Stimulated activated naive CD8-positive, alpha-beta T cell treated with anti-CD3 and anti-CD28 coated beads, Interleukin-15, Interleukin-2, amounts not matched to agents 100 ng/mL and 50 ng/mL, for 24 hours (primary cell): ENCODE measurements at regions not wholly inside any gene's neighbourhood (a gene's known extent, or its start where the extent isn't known, plus 50 kb on each side); places are given as distances from the start of the nearest gene placed in this dataset.

Experiments used
- H3K27ac Mint-ChIP-seq: one replicate; pipeline ENCODE4 v1.8.0; 2021; ENCODE audit warnings: mild to moderate bottlenecking, mixed read lengths
- H3K27me3 Mint-ChIP-seq: one replicate; pipeline ENCODE4 v1.8.0; 2021; ENCODE audit warnings: mixed read lengths
- H3K36me3 Mint-ChIP-seq: one replicate; pipeline ENCODE4 v1.8.0; 2021; ENCODE audit warnings: low read depth, mixed read lengths
- H3K4me1 Mint-ChIP-seq: one replicate; pipeline ENCODE4 v1.8.0; 2021; ENCODE audit warnings: low read depth, mixed read lengths
- H3K4me3 Mint-ChIP-seq: one replicate; pipeline ENCODE4 v1.8.0; 2021; ENCODE audit warnings: mild to moderate bottlenecking, mixed read lengths
- H3K9me3 Mint-ChIP-seq: one replicate; pipeline ENCODE4 v1.8.0; 2021; ENCODE audit warnings: mixed read lengths

- peaks cover 3% of the 10 kb centered on the region for H3K9me3 Mint-ChIP-seq
- H3K4me1 Mint-ChIP-seq: no peaks in the 10 kb centered on the region
- H3K4me3 Mint-ChIP-seq: no peak overlapping the region
- H3K27me3 Mint-ChIP-seq: peaks cover 3% of the 10 kb centered on the region
- H3K27ac Mint-ChIP-seq: no peak overlapping the region
- H3K36me3 Mint-ChIP-seq: no peaks in the 10 kb centered on the region
Measured at GRCh38 chr22:49183208-49183825, 644.4 kb downstream of the BRD1 start.

DNA sequence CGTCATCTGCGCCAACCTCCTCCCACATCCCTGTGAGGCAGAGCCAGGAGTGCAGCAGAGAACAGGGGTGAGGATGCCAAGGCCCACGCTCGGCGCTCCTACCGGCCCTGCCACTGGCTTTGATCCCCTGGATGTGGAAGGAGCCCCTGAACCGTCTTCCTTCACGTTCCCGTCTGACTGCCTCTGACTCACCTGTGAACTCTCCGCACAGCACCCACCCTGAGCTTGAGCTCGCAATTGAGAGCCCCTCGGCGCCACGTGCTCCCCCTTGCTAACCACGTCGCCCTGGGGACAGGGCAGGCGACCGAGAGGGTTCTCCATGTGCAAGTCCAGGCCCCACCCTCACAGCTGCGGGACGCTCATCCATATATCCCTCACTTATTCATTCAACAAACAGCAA is 645.3 kb downstream of the BRD1 start:
- H3K4me1 Mint-ChIP-seq: no peaks in the 10 kb centered on the region
- no peaks in the 10 kb centered on the region for H3K36me3 Mint-ChIP-seq
- peaks cover 3% of the 10 kb centered on the region for H3K9me3 Mint-ChIP-seq
- peaks cover 3% of the 10 kb centered on the region for H3K27me3 Mint-ChIP-seq
- no peak overlapping the region for H3K4me3 Mint-ChIP-seq
- H3K27ac Mint-ChIP-seq: no peak overlapping the region

- Mint-ChIP-seq H3K27ac (no peak overlapping the region), H3K4me1 (no peaks in the 10 kb centered on the region), H3K9me3 (peaks cover 3% of the 10 kb centered on the region), H3K27me3 (peaks cover 3% of the 10 kb centered on the region), H3K4me3 (no peak overlapping the region), H3K36me3 (no peaks in the 10 kb centered on the region)
Measured at GRCh38 chr22:49181942-49182341, 645.7 kb downstream of the BRD1 start.

DNA sequence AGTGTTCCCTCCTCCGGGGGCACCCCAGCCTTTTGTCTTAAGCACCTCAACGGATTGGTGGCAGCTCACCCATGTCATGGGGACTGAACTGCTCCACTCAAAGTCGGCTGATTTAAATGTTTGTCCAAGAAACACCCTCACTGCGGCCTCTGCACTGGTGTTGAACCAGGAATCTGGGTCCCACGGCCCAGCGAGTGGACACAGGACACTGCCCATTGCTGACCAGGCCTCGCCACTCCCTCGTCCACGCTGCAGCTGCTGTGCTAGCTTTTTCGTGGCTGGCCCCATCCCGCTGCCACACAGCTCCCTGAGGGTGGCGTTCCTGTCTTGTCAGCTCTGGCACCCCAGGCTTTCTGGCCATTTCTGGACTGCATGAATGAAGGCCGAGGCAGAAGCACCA is 646.2 kb downstream of the BRD1 start:
- Mint-ChIP-seq H3K4me3 (no peak overlapping the region), H3K27ac (no peak overlapping the region), H3K36me3 (no peaks in the 10 kb centered on the region), H3K27me3 (peaks cover 3% of the 10 kb centered on the region), H3K4me1 (no peaks in the 10 kb centered on the region), H3K9me3 (peaks cover 3% of the 10 kb centered on the region)

DNA sequence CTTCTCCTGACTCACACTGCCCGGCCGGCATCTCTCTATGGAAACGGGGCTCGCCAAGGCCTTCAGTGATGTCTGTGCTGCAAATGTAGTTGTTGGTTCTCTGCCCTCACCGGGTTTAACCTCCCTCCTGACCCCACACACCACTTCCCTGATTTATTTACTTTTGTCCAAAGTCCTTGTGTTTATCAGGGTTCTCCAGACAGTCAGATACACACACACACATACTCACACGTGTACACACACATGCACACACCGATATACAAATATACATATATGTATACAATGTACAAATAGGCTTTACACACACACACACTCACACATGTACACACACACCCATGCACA is 647.0 kb downstream of the BRD1 start:
- Mint-ChIP-seq H3K27ac (no peak overlapping the region), H3K4me3 (no peak overlapping the region), H3K36me3 (no peaks in the 10 kb centered on the region), H3K27me3 (peaks cover 7% of the 10 kb centered on the region), H3K9me3 (no peaks in the 10 kb centered on the region), H3K4me1 (no peaks in the 10 kb centered on the region)

DNA sequence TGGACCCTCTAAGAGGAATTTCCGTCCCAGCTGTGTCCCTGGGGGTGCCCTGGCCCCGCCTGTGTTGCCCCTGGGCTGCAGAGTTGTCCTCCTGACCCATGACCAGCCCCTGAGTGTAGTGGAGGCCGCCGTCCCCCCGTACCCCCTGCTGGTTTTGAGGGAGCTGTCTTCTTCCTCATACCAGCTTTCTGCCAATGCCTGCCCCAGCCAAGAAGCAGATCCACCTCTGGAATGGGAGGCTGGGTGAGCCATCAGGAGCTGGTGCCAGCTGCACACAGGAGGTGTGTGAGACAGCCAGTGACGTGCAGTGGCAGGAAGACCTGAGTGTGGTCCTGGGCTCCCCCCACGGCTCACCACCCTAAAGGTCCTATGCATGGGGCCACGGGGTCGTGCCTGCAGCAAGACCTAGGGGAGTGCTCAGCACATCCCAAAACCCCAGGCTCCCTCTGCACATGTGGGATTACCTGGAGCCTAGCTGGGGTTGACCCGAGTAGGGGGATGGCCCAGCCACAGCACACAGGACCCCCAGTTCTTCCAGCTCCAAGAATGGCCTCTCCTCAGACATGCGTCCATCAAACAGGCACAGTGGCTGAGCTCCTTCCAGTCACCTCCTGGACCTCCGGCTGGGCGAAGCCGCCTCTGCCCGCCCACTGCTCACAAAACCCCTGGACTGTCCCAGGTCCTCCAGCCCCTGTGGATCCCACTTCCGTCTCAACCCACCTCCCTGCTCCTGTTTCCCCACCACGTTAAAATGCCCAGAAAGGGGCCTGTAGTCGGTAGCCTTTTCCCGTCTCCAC is 647.6 kb downstream of the BRD1 start:
- H3K4me3 Mint-ChIP-seq: no peak overlapping the region
- H3K9me3 Mint-ChIP-seq: no peaks in the 10 kb centered on the region
- H3K27ac Mint-ChIP-seq: no peak overlapping the region

DNA sequence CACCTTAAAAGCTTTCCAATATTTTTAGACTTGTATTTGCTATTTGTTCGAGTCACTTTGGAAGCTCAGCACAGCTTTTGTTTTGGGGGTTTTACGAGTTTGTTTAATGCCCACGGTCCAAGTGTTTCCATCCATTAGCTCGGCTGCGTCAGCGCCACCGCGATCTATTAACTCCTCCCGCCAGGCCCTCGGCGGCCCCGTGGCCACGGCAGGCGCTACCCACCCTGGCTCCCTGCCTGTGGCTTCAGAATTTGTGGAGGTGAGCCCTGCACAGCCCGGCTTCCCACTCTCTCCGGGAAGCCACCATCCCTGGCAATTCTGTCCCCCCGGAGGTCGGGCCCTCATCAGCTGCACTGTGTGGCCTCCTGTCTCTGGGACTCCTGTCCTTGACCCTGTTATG is 648.5 kb downstream of the BRD1 start:
- Mint-ChIP-seq H3K4me3 (no peak overlapping the region), H3K4me1 (no peaks in the 10 kb centered on the region), H3K27me3 (peaks cover 13% of the 10 kb centered on the region), H3K27ac (no peak overlapping the region), H3K36me3 (no peaks in the 10 kb centered on the region), H3K9me3 (no peaks in the 10 kb centered on the region)

More for the DNA sequence above, 647.6 kb downstream of the BRD1 start:
- Mint-ChIP-seq H3K4me1 (no peaks in the 10 kb centered on the region), H3K36me3 (no peaks in the 10 kb centered on the region), H3K27me3 (peaks cover 13% of the 10 kb centered on the region)

GRCh38 chr22:49178246-49179005 is 649.2 kb downstream of the BRD1 start:
- Mint-ChIP-seq H3K36me3 (no peaks in the 10 kb centered on the region), H3K4me1 (no peaks in the 10 kb centered on the region), H3K27me3 (peaks cover 13% of the 10 kb centered on the region)

DNA sequence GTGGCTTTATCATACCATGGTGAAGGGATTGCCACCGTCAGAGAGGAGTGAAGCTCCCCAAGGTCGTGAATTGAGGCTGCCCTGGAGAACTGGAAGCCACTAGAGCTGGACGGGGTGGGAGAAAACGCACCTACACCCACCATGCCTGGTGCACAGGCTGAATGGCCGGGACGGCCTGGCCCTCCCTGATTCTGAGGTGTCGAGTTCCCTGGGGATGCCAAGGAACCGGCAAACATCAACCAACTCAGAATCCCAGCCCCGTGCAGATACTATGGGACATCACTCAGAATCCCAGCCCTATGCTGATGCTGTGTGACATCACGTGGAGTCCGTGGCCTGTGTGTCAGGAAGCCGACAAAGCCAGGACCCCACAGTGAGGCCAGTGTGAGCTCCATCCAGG is 650.0 kb downstream of the BRD1 start:
- Mint-ChIP-seq H3K27me3 (peaks cover 13% of the 10 kb centered on the region), H3K36me3 (no peaks in the 10 kb centered on the region), H3K27ac (no peak overlapping the region), H3K9me3 (peaks cover under 1% of the 10 kb centered on the region), H3K4me3 (no peak overlapping the region), H3K4me1 (no peaks in the 10 kb centered on the region)

More at GRCh38 chr22:49178246-49179005, 649.2 kb downstream of the BRD1 start:
- no peaks in the 10 kb centered on the region for H3K9me3 Mint-ChIP-seq
- no peak overlapping the region for H3K4me3 Mint-ChIP-seq
- no peak overlapping the region for H3K27ac Mint-ChIP-seq

- no peaks in the 10 kb centered on the region for H3K36me3 Mint-ChIP-seq
- no peak overlapping the region for H3K27ac Mint-ChIP-seq
- peaks cover 13% of the 10 kb centered on the region for H3K27me3 Mint-ChIP-seq
- H3K9me3 Mint-ChIP-seq: peaks cover 6% of the 10 kb centered on the region
- H3K4me1 Mint-ChIP-seq: no peaks in the 10 kb centered on the region
- no peak overlapping the region for H3K4me3 Mint-ChIP-seq
Measured at GRCh38 chr22:49176956-49177355, 650.7 kb downstream of the BRD1 start.

DNA sequence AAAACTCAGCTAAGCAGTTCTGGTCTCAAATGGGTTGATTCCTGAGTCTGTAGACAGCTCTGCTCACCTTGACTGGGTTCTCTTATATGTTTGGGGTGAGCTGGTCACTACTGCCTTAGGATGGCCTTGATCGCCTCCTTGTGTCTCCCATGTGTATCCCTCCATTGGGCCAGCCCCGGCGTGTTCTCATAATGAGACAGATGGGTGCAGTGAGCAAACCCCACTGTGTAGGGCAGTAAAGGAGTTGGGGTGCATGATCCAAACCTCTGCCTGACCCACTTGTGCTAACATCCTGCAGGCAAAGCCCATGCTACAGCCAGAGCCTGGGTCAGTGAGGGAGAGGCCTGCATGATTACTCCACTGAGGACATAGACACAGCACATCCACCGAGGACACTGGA is 657.6 kb downstream of the BRD1 start:
- Mint-ChIP-seq H3K9me3 (peaks cover 11% of the 10 kb centered on the region), H3K4me1 (no peaks in the 10 kb centered on the region), H3K27ac (no peak overlapping the region), H3K4me3 (no peak overlapping the region), H3K27me3 (peaks cover under 1% of the 10 kb centered on the region), H3K36me3 (no peaks in the 10 kb centered on the region)

GRCh38 chr22:49169074-49169744 is 658.5 kb downstream of the BRD1 start:
- Mint-ChIP-seq H3K36me3 (no peaks in the 10 kb centered on the region), H3K27me3 (no peaks in the 10 kb centered on the region), H3K27ac (no peak overlapping the region), H3K4me1 (no peaks in the 10 kb centered on the region), H3K9me3 (peaks cover 11% of the 10 kb centered on the region), H3K4me3 (no peak overlapping the region)

DNA sequence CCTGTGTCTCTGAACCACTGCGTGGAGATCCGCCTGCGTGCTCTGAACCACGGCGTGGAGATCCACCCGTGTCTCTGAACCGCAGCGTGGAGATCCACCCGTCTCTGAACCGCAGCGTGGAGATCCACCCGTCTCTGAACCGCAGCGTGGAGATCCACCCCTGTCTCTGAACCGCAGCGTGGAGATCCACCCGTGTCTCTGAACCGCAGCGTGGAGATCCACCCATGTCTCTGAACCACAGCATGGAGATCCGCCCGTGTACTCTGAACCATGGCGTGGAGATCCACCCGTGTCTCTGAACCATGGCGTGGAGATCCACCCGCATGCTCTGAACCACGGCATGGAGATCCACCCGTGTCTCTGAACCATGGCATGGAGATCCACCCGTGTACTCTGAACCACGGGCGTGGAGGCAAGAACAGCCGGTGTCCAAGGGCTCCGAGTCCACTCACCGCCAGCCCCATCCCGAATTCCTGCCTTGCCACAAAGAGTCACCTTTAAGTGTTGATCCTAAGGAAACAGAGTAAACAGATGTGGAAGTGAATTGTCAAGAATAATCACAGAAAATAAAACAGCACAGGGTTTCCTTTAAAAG is 659.4 kb downstream of the BRD1 start:
- H3K27me3 Mint-ChIP-seq: no peaks in the 10 kb centered on the region
- no peaks in the 10 kb centered on the region for H3K36me3 Mint-ChIP-seq
- H3K27ac Mint-ChIP-seq: no peak overlapping the region
- H3K4me3 Mint-ChIP-seq: no peak overlapping the region
- H3K9me3 Mint-ChIP-seq: peaks cover 11% of the 10 kb centered on the region
- no peaks in the 10 kb centered on the region for H3K4me1 Mint-ChIP-seq

DNA sequence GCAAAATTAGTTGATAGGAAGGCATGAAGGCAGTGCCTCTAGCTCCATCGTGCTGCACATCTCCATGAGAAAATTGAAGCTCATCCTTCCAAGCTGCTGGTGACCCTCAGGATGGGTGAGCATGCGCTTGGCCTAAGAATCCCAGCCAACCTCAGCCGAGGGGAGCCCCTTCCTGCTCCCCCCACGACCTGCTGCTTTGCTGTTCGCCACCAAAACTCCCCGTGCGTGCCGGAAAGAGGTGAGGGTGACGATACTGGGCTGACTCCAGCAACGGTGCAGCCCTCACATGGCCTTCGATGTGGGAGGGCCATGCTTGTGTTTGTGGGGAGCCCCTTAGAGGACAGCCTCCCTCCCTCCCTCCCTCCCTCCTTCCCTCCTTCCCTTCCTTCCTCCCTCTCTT is 660.9 kb downstream of the BRD1 start:
- no peak overlapping the region for H3K27ac Mint-ChIP-seq
- H3K9me3 Mint-ChIP-seq: peaks cover 3% of the 10 kb centered on the region
- H3K4me1 Mint-ChIP-seq: no peaks in the 10 kb centered on the region
- no peaks in the 10 kb centered on the region for H3K36me3 Mint-ChIP-seq
- no peak overlapping the region for H3K4me3 Mint-ChIP-seq
- H3K27me3 Mint-ChIP-seq: no peaks in the 10 kb centered on the region
